Gastroesophageal sphincter (tissue), 3 donors: ENCODE measurements at regions not wholly inside any gene's neighbourhood (a gene's known extent, or its start where the extent isn't known, plus 50 kb on each side); places are given as distances from the start of the nearest gene placed in this dataset.

ENCODE experiments used
- POLR2A ChIP-seq, 2 donors: fragments of 450-650 bp; IDR thresholded peaks; one replicate each; pipeline ENCODE4 v1.6.1; 2017; ENCODE audit warnings: antibody characterized with exemption in 2 of 2, mild to moderate bottlenecking in 2 of 2, moderate library complexity in 1 of 2
- POLR2AphosphoS5 ChIP-seq: sonication (generic); formaldehyde crosslinking; IDR thresholded peaks from one replicate; pipeline ENCODE4 v1.6.1; 2017; ENCODE audit warnings: antibody characterized with exemption
- TF ChIP-seq, protein P1 (sequence below), 4 experiments: fragments of 200-600 bp in 2 of 4; fragments of 450-650 bp in 2 of 4; sonication (generic) in 1 of 4; IDR thresholded peaks; one replicate each; pipeline ENCODE4 v1.5.1; 2017 to 2019; ENCODE audit warnings: antibody characterized with exemption in 4 of 4, mild to moderate bottlenecking in 2 of 4, moderate library complexity in 2 of 4

DNA sequence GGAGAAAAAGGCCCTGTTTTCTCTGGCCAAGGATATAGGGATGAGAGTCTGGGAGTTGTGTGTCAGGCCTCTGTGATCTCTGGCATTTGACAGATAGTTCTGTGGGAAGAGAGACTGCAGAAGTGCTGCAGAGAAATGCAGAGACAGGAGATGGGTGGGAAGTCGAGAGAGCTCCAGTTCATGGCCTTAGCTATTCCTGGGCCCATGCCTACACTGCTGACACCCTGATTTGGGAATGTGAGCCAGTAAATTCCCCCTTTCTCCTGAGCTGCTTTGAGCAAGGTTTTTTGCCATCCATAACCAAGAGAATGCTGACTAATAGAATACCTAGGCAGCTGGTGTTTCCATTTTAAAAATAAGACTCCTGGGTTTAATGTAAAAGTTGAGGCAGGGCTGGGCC is 59.3 kb downstream of the EBLN2 start:
- TF ChIP-seq, protein P1, sequence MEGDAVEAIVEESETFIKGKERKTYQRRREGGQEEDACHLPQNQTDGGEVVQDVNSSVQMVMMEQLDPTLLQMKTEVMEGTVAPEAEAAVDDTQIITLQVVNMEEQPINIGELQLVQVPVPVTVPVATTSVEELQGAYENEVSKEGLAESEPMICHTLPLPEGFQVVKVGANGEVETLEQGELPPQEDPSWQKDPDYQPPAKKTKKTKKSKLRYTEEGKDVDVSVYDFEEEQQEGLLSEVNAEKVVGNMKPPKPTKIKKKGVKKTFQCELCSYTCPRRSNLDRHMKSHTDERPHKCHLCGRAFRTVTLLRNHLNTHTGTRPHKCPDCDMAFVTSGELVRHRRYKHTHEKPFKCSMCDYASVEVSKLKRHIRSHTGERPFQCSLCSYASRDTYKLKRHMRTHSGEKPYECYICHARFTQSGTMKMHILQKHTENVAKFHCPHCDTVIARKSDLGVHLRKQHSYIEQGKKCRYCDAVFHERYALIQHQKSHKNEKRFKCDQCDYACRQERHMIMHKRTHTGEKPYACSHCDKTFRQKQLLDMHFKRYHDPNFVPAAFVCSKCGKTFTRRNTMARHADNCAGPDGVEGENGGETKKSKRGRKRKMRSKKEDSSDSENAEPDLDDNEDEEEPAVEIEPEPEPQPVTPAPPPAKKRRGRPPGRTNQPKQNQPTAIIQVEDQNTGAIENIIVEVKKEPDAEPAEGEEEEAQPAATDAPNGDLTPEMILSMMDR (IDR thresholded peaks at IDR 0.05): no peak
- TF ChIP-seq POLR2A (IDR thresholded peaks at IDR 0.05) (no peak), POLR2AphosphoS5 (no peak)
